ENCODE measurements at regions not wholly inside any gene's neighbourhood (a gene's known extent, or its start where the extent isn't known, plus 50 kb on each side); places are given as distances from the start of the nearest gene placed in this dataset.

- no peak for TF ChIP-seq CTCF (IDR thresholded peaks at IDR 0.05)
- Mint-ChIP-seq H3K9me3 (no peaks in the 10 kb centered on the region), H3K36me3 (ENCODE audit: low read depth) (no peaks in the 10 kb centered on the region), H3K4me1 (no peaks in the 10 kb centered on the region), H3K27ac (no peak overlapping the region), H3K27me3 (no peaks in the 10 kb centered on the region), H3K4me3 (no peak overlapping the region)
- ATAC-seq (ENCODE audit: low read depth), result no peak
- no peak for DNase-seq
- intact Hi-C loops (cut with micrococcal nuclease), result no loop called here
- CTCF ChIA-PET, result no interaction called here
- POLR2A ChIA-PET, result no interaction called here
These were observed 376.0 kb upstream of the ALCAM start for GRCh38 chr3:104990758-104991157.

- no peak overlapping the region for H3K4me3 Mint-ChIP-seq
These were observed 374.0 kb upstream of the ALCAM start for GRCh38 chr3:104992676-104993075.

GRCh38 chr3:105006164-105006563 lies 360.5 kb upstream of the ALCAM start:
- no peak for TF ChIP-seq CTCF (IDR thresholded peaks at IDR 0.05)
- ChIA-PET POLR2A (no interaction called here), CTCF (no interaction called here)
- Mint-ChIP-seq H3K4me1 (no peaks in the 10 kb centered on the region), H3K27ac (no peak overlapping the region), H3K36me3 (ENCODE audit: low read depth) (no peaks in the 10 kb centered on the region), H3K4me3 (no peak overlapping the region), H3K27me3 (no peaks in the 10 kb centered on the region), H3K9me3 (peaks cover 6% of the 10 kb centered on the region)
- ATAC-seq (ENCODE audit: low read depth), result no peak
- intact Hi-C loops (cut with micrococcal nuclease), result no loop called here
- no peak for DNase-seq

More at GRCh38 chr3:104992676-104993075, 374.0 kb upstream of the ALCAM start:
- H3K4me1 Mint-ChIP-seq, result no peaks in the 10 kb centered on the region
- ATAC-seq (ENCODE audit: low read depth), result no peak
- H3K9me3 Mint-ChIP-seq, result peaks cover under 1% of the 10 kb centered on the region
- H3K27ac Mint-ChIP-seq, result no peak overlapping the region
- TF ChIP-seq CTCF (IDR thresholded peaks at IDR 0.05), result no peak
- no peak for DNase-seq
- POLR2A ChIA-PET, result no interaction called here
- no peaks in the 10 kb centered on the region for H3K36me3 Mint-ChIP-seq (ENCODE audit: low read depth)
- CTCF ChIA-PET, result no interaction called here
- no peaks in the 10 kb centered on the region for H3K27me3 Mint-ChIP-seq
- intact Hi-C loops (cut with micrococcal nuclease), result no loop called here

DNA sequence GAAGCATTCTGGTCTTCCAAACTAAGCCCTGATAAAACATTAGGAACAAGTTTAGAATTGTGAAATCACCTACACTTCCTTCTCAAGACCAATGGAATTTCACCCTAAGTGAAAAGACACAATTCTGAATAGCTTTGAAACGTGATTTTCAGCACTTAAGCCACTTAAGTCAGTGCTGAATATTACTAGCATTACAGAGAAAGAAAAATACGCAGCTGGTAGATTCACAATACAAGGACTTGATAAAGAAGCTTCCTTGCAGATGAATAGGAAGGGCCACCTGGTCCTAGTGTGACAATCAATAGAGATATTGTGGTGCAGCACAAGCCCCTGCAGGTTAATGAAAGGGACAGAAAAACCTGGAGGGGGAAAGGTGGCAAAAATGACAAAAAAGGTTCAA lies 353.1 kb upstream of the ALCAM start:
- Mint-ChIP-seq H3K4me3 (no peak overlapping the region), H3K27me3 (no peaks in the 10 kb centered on the region), H3K36me3 (ENCODE audit: low read depth) (no peaks in the 10 kb centered on the region), H3K4me1 (no peaks in the 10 kb centered on the region), H3K27ac (no peak overlapping the region), H3K9me3 (peaks cover 6% of the 10 kb centered on the region)
- intact Hi-C loops (cut with micrococcal nuclease), result loop anchor here (2.0 kb wide), 1 partner anchor 35 kb away; no protein-coding TSS in a partner anchor
- DNase-seq (no peak), ATAC-seq (ENCODE audit: low read depth) (no peak)
- POLR2A ChIA-PET, result no interaction called here
- CTCF ChIA-PET, result no interaction called here
- no peak for TF ChIP-seq CTCF (IDR thresholded peaks at IDR 0.05)

DNA sequence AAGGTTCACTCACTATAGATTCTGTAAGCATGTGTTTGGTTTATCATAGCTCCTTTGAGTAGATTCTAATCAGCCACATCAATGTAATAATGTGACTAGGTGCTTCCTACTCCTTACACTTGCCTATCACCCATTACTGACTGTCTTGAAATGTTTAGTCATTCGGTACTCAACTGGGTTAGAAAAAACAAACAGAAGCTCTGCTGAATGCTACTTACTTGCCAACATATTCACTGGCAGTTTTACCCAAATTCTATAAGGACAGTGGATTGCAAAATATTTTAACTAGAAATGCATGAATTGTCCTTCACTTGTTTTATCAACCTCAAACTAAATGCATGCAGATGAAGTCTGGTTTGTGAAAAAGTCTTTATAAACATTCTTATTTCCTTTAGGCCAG lies 352.1 kb upstream of the ALCAM start:
- CTCF ChIA-PET, result no interaction called here
- intact Hi-C loops (cut with micrococcal nuclease), result loop anchor here (2.0 kb wide), 1 partner anchor 36 kb away; no protein-coding TSS in a partner anchor
- POLR2A ChIA-PET, result no interaction called here

More for the DNA sequence above, 352.1 kb upstream of the ALCAM start:
- no peak overlapping the region for H3K4me3 Mint-ChIP-seq
- H3K36me3 Mint-ChIP-seq (ENCODE audit: low read depth), result no peaks in the 10 kb centered on the region
- ATAC-seq (ENCODE audit: low read depth), result no peak
- no peak for DNase-seq
- H3K9me3 Mint-ChIP-seq, result peaks cover under 1% of the 10 kb centered on the region
- H3K27ac Mint-ChIP-seq, result no peak overlapping the region
- TF ChIP-seq CTCF (IDR thresholded peaks at IDR 0.05), result no peak
- H3K4me1 Mint-ChIP-seq, result no peaks in the 10 kb centered on the region
- no peaks in the 10 kb centered on the region for H3K27me3 Mint-ChIP-seq
